A549 (cell line): ENCODE measurements at regions not wholly inside any gene's neighbourhood (a gene's known extent, or its start where the extent isn't known, plus 50 kb on each side); places are given as distances from the start of the nearest gene placed in this dataset.

ENCODE experiments used
- ATAC-seq, 2 experiments: fragments of 200-7000 bp in 1 of 2; fragments of >200 bp in 1 of 2; cut with Nextera tagmentation in 1 of 2; cut with Tn5 transposase in 1 of 2; 3 replicates each; pipeline versions ENCODE4 v1.8.0 to v1.9.1; 2018 to 2020; ENCODE audit warnings: mild to moderate bottlenecking in 1 of 2, moderate library complexity in 1 of 2
- CTCF ChIA-PET: fragments of 300-600 bp; sonication (Branson Sonifier 250); formaldehyde crosslinking; extraction: SDS; loops from one replicate; lab custom pipeline; 2021; ENCODE audit warnings: antibody characterized with exemption, inconsistent platforms; lab: Yijun Ruan, JAX
- POLR2A ChIA-PET: fragments of 350-600 bp; formaldehyde crosslinking; extraction: SDS; loops from one replicate; lab custom pipeline; 2021; ENCODE audit warnings: antibody characterized with exemption, inconsistent platforms; lab: Yijun Ruan, JAX
- DNase-seq, 2 experiments: peaks; one replicate each; pipeline versions ENCODE4 v3.0.0 to v3.0.0-alpha.2; 2011 to 2016; ENCODE audit warnings: low read depth in 1 of 2, low spot score in 1 of 2
- FAIRE-seq: peaks from 2 replicates; lab custom pipeline; 2011; peaks lifted over from hg19 to GRCh38; lab: Jason Lieb, UNC
- H3K27ac ChIP-seq, 2 experiments: fragments of >200 bp; sonication (Bioruptor Twin); formaldehyde crosslinking; 3 replicates each; pipeline ENCODE4 v1.5.1; 2016 to 2017
- H3K4me1 ChIP-seq: fragments of >200 bp; sonication (Bioruptor Twin); formaldehyde crosslinking; 3 replicates; pipeline ENCODE4 v1.6.1; 2016
- H3K4me2 ChIP-seq: fragments of >200 bp; sonication (Bioruptor Twin); formaldehyde crosslinking; 3 replicates; pipeline ENCODE4 v1.6.1; 2016
- H3K4me3 ChIP-seq: fragments of >200 bp; sonication (Bioruptor Twin); formaldehyde crosslinking; 3 replicates; pipeline ENCODE4 v1.5.1; 2016
- H3K9me3 ChIP-seq: fragments of >200 bp; sonication (Bioruptor Twin); formaldehyde crosslinking; 3 replicates; pipeline ENCODE4 v1.6.1; 2016
- CBX2 ChIP-seq: fragments of 200-600 bp; sonication (generic); IDR thresholded peaks from 2 replicates; pipeline ENCODE4 v1.6.1; 2016; ENCODE audit warnings: low read depth, mild to moderate bottlenecking, borderline replicate concordance
- CTCF ChIP-seq: fragments of >200 bp; sonication (Bioruptor Twin); formaldehyde crosslinking; IDR thresholded peaks from 3 replicates; pipeline ENCODE4 v1.5.1; 2016
- E2F6 ChIP-seq: IDR thresholded peaks from 2 replicates; pipeline ENCODE4 v1.6.1; 2012; ENCODE audit warnings: low read depth, borderline replicate concordance
- EHMT2 ChIP-seq: fragments of 200-600 bp; sonication (generic); IDR thresholded peaks from 2 replicates; pipeline ENCODE4 v1.6.1; 2016; ENCODE audit warnings: antibody characterized with exemption, low read depth, mild to moderate bottlenecking, moderate library complexity
- FOXS1 ChIP-seq: fragments of 250-450 bp; sonication (Bioruptor Pico); IDR thresholded peaks from 2 replicates; pipeline ENCODE4 v1.5.0; 2020; ENCODE audit warnings: mild to moderate bottlenecking, moderate library complexity
- HEYL ChIP-seq: fragments of 250-450 bp; sonication (Bioruptor Pico); IDR thresholded peaks from 2 replicates; pipeline ENCODE4 v1.8.0; 2021; ENCODE audit warnings: mild to moderate bottlenecking, moderate library complexity
- HMGXB4 ChIP-seq: fragments of 250-450 bp; sonication (Bioruptor Pico); IDR thresholded peaks from 2 replicates; pipeline ENCODE4 v1.5.0; 2021; ENCODE audit warnings: mild to moderate bottlenecking, moderate library complexity, borderline replicate concordance
- HOXA7 ChIP-seq: fragments of 250-450 bp; sonication (Bioruptor Pico); IDR thresholded peaks from 2 replicates; pipeline ENCODE4 v1.5.0; 2020; ENCODE audit warnings: mild to moderate bottlenecking, moderate library complexity
- JUN ChIP-seq, 2 experiments: fragments of >200 bp; sonication (Bioruptor Twin); formaldehyde crosslinking; IDR thresholded peaks; 2 replicates in 1 of 2; 3 replicates in 1 of 2; pipeline ENCODE4 v1.6.1; 2016 to 2017
- MAFK ChIP-seq: fragments of 450-650 bp; IDR thresholded peaks from 2 replicates; pipeline ENCODE4 v1.6.1; 2014; ENCODE audit not compliant: partially characterized antibody
- MAX ChIP-seq: IDR thresholded peaks from 2 replicates; pipeline ENCODE4 v1.6.1; 2012
- MYC ChIP-seq: IDR thresholded peaks from 2 replicates; pipeline ENCODE4 v1.6.1; 2012; ENCODE audit warnings: mild to moderate bottlenecking, inconsistent platforms, low read length, improper control_type of control experiment, borderline replicate concordance
- NPAS2 ChIP-seq: fragments of 250-450 bp; sonication (Bioruptor Pico); IDR thresholded peaks from 2 replicates; pipeline ENCODE4 v1.8.0; 2022; ENCODE audit warnings: mild to moderate bottlenecking, moderate library complexity, borderline replicate concordance
- POLR2A ChIP-seq: IDR thresholded peaks from 2 replicates; pipeline ENCODE4 v1.6.1; 2012; ENCODE audit warnings: mild to moderate bottlenecking, low read length
- POLR2AphosphoS2 ChIP-seq: conservative IDR thresholded peaks from 2 replicates; pipeline ENCODE4 v1.6.1; 2012; ENCODE audit warnings: low read length, improper control_type of control experiment, inconsistent platforms
- RARB ChIP-seq: fragments of 250-450 bp; sonication (Bioruptor Pico); IDR thresholded peaks from 2 replicates; pipeline ENCODE4 v1.8.0; 2021; ENCODE audit warnings: mild to moderate bottlenecking, moderate library complexity
- WGBS: methylation state at CpG from one replicate; pipeline ENCODE4 v1.1.6; 2017; ENCODE audit errors: missing lambda C conversion rate; 5-methylcytosine and 5-hydroxymethylcytosine counted together
- TF ChIP-seq, protein P1 (sequence below): fragments of 250-450 bp; sonication (Bioruptor Pico); IDR thresholded peaks from 2 replicates; pipeline ENCODE4 v1.5.0; 2020; ENCODE audit warnings: low read depth, mild to moderate bottlenecking, moderate library complexity
- TF ChIP-seq, protein P2 (sequence below): fragments of >200 bp; sonication (Bioruptor Twin); formaldehyde crosslinking; IDR thresholded peaks from 2 replicates; pipeline ENCODE4 v1.6.1; 2016
- TF ChIP-seq, protein P3 (sequence below): fragments of 150-350 bp; IDR thresholded peaks from 2 replicates; pipeline ENCODE4 v1.6.1; 2014; ENCODE audit warnings: low read depth, mild to moderate bottlenecking, low read length

GRCh38 chr13:111502957-111503356 lies 182.5 kb downstream of the TEX29 start:
- Histone ChIP-seq H3K4me2 (no peak overlapping the region), H3K4me3 (no peak overlapping the region), H3K4me1 (no peaks in the 10 kb centered on the region), H3K9me3 (no peaks in the 10 kb centered on the region), H3K27ac (no peak overlapping the region)
- DNase-seq (no peak), FAIRE-seq (no peak), ATAC-seq (no peak)
- TF ChIP-seq POLR2A (no peak), CTCF (no peak), FOXS1 (CRISPR knock-in tag) (no peak), CBX2 (no peak), MAFK (no peak), HMGXB4 (CRISPR knock-in tag) (no peak), RARB (CRISPR knock-in tag) (no peak), EHMT2 (no peak), JUN (IDR thresholded peaks at IDR 0.05) (no peak), MYC (no peak), E2F6 (no peak), HOXA7 (CRISPR knock-in tag) (no peak), MAX (no peak), HEYL (no peak), POLR2AphosphoS2 (no peak)
- TF ChIP-seq, protein P1, sequence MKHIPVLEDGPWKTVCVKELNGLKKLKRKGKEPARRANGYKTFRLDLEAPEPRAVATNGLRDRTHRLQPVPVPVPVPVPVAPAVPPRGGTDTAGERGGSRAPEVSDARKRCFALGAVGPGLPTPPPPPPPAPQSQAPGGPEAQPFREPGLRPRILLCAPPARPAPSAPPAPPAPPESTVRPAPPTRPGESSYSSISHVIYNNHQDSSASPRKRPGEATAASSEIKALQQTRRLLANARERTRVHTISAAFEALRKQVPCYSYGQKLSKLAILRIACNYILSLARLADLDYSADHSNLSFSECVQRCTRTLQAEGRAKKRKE, result no peak
- TF ChIP-seq, protein P2, sequence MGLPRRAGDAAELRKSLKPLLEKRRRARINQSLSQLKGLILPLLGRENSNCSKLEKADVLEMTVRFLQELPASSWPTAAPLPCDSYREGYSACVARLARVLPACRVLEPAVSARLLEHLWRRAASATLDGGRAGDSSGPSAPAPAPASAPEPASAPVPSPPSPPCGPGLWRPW, result no peak
- ChIA-PET POLR2A (no interaction called here), CTCF (no interaction called here)
- 0% methylated on average over 6 of the region's 6 CpGs for whole genome bisulfite sequencing

DNA sequence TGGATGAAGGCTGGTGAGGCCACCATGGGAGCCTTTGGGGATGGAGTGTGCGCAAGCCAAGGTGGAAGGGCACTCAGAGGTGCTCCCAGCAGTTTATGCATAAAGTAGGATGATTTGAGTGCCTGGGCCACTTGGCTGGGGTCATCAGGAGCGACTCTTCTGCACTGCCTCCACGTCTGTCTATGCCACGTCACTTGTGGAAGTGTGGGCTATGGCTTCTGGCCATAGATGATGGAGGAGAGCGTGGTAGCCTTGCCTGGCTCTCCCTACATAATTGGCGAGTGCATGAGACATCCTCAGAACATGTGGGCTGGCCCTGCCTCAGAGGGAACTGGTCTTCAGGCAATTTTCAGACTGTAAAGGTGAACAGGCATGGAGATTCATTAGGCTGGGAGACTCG lies 182.9 kb downstream of the TEX29 start:
- TF ChIP-seq NPAS2, result no peak
- TF ChIP-seq, protein P3, sequence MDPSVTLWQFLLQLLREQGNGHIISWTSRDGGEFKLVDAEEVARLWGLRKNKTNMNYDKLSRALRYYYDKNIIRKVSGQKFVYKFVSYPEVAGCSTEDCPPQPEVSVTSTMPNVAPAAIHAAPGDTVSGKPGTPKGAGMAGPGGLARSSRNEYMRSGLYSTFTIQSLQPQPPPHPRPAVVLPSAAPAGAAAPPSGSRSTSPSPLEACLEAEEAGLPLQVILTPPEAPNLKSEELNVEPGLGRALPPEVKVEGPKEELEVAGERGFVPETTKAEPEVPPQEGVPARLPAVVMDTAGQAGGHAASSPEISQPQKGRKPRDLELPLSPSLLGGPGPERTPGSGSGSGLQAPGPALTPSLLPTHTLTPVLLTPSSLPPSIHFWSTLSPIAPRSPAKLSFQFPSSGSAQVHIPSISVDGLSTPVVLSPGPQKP, result no peak
- no peak for TF ChIP-seq HOXA7 (CRISPR knock-in tag)
- TF ChIP-seq, protein P1, result no peak
- TF ChIP-seq, all 56 proteins: peak for 0
- no peak overlapping the region for H3K4me3 ChIP-seq
- no peak overlapping the region for H3K27ac ChIP-seq
- CTCF ChIA-PET, result no interaction called here
- FAIRE-seq (no peak), ATAC-seq (no peak), DNase-seq (no peak)
- POLR2A ChIA-PET, result no interaction called here
- H3K4me2 ChIP-seq, result no peak overlapping the region
- WGBS, result 0% methylated on average over 7 of the region's 7 CpGs
- no peaks in the 10 kb centered on the region for H3K4me1 ChIP-seq
- H3K9me3 ChIP-seq, result no peaks in the 10 kb centered on the region
